ENCODE measurements at regions not wholly inside any gene's neighbourhood (a gene's known extent, or its start where the extent isn't known, plus 50 kb on each side); places are given as distances from the start of the nearest gene placed in this dataset.

DNA sequence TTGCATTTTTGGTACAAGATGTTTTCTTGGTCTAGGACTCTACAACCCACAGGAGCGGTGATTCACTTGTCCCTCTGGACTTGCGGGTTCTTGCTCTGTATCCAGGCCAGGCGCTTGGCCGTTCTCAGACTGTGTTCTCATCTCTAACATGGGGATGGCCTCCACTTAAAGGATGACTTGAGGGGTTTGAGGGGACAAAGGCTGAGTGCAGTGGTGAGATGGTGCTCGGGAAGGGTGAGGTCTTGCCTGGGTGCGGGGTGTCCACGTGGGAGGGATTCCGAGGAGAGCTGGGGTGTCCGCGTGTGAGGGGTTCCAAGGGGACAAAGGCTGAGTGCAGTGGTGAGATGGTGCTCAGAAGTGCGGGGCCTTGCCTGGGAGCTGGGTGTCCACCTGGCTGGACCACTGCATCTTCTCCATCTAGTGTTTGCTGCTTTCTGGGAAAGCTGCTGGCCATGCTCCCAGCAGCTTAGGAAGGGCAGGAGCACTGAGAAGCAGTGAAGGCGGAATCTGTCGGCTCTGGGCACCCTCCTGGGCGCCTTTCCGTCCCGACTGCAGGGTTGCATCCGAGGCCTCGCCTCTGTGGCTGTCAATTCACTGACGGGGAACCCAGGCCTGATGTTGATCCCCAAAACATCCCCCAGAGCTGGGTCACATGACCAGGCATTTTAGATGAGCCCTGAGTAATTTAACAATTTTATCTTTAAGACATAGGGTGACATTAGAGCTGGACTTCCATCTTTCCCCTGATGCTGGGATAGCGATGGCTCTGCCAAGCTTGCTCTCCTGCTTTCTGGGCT is 280.5 kb upstream of the IRX4 start:
- no peak for DNase-seq

DNA sequence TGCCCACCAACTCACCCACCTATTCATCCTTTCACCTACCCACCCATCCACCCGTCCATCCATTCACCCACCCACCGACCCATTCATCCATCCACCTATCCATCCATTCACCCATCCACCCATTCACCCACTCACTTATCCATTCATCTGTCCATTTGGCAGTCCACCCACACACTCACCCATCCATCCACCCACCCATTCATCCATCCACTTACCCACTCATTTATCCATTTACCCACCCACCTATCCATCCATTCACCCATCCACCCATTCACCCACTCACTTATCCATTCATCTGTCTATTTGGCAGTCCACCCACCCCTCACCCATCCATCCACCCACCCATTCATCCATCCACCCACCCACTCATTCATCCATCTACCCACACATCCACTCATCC is 278.1 kb upstream of the IRX4 start:
- no peak for DNase-seq

DNA sequence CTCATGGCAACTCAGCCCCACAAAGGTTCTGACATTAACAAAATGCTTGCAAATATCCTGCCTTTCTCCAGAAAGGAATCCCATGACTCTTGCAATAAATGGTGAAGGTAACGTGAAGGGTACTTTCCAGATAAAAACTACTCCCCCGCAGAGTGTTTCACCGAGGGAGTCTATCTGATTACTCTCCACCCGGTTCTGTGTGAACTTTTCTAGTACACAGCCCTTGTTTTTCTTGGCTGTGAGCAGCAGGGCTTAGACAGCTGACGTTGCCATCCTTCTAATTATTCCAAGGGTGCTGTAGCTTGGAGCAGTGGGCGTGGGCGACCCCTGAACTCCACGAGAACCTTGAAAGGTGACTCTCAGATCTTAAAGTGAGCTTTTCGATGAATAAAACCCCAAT is 276.0 kb upstream of the IRX4 start:
- no peak for DNase-seq

DNA sequence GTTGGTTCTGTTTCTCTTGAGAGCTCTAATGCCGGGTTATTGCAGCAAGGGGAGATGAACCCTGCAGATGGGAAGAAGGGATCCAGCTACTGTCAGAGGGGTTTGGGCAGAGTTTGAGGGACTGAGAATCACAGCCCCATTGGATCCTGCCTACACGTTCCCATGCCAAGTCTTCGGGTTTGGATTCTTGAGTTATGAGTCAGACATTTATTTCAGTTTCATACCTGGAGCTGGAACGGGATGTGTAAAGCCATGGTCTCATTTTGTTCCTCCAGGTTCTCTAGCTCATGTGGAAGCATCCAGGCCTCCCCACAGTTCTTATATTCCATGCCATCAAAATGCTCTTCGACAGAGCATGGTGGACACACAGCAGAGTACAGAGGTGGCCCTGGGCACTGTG is 275.4 kb upstream of the IRX4 start:
- no peak for DNase-seq

DNA sequence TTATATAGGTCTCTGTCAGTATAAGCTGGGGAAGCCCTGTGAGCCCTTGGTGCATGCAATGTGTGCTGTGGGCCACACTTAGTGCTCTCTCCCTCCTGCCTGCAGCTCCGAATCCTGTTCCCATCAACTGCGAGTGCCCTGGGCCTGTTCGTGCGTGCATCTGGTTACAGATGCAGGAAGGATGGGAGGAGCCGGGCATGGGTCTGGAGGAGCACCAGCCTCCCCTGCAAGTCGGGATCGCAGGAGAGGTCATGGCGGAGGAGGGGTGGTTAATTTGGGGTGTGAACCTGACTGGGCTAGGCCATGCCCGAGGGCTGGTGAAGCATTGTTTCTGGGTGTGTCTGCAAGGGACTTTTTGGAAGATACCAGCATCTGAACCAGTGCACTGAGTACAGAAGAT is 274.6 kb upstream of the IRX4 start:
- no peak for DNase-seq

DNA sequence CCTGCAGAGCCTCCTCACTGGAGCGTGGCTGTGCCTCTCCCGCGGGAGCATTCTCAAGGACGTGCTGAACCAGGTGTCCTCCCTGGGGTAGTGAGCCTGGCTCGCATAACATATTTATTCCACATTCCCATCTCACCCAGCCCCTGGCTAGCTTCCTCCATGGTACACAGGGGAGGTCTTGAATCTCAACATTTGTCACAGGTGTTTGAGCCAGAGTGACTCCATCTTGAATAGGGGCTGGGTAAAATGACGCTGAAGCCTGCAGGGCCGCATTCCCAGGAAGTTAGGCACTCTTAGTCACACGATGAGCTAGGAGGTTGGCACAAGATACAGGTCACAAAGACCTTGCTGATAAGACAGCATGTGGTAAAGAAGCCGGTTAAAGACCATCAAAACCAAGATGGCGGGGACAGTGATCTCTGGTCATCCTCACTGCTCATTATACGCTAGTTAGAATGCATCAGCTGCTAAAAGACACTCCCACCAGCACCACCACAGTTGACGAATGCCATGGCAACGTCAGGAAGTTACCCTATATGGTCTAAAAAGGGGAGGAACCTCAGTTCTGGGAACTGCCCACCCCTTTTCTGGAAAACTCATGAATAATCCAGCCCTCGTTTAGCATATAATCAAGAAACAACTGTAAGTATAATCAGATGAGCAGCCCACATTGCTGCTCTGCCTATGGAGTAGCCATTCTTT is 273.8 kb upstream of the IRX4 start:
- DNase-seq, result no peak

DNA sequence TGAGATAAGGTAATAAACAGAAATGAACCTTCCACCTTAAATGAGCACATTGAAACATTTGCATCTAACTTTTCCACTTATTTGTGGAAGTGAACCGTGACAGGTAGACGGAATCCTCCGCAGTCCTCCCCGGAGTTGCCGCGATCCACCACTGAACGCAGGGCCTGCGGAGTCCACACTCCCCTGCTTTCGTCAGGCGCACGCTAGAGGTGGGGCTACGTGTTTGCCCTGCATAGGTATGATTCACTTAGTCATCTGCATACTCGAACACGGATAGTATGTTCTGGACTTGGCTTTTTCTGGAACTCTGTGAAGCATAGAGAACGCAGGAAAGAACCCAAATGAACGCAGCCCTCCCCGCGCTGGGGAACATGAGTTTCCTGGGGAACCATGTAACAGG is 272.8 kb upstream of the IRX4 start:
- no peak for DNase-seq

DNA sequence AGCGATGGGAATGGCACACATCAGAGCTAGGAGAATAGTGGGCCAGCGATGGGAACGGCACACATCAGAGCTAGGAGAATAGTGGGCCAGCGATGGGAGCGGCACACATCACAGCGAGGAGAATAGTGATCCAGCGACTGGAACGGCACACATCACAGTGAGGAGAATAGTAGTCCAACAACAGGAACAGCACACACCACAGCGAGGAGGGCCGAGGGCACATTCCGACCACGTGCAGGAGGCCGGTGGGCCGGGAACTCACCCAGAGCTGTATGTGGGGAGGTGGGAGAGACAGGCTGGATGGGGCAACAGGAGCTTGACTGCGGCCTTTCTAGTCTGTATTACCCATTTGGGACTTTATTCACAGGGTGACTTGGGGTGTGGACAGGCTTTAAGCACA is 271.1 kb upstream of the IRX4 start:
- no peak for DNase-seq

DNA sequence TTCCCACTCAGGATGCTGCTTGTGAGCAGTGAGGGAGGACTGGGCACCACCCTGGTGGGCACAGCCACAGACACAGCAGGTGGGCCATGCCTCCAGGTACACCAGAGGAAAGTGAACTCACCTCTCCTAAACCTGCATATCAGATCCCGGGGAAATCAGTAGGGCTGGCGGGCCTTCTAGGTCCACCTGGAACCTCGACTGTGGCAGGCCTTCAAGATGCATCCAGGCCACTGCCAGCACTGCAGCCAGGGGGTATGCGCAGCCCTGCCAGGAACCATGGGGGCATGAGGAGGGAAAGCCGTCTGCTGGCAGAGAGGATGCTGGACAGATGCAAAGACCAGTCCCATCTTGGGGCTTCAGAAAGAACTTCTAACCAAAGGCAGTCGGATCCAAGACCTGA is 270.6 kb upstream of the IRX4 start:
- no peak for DNase-seq

DNA sequence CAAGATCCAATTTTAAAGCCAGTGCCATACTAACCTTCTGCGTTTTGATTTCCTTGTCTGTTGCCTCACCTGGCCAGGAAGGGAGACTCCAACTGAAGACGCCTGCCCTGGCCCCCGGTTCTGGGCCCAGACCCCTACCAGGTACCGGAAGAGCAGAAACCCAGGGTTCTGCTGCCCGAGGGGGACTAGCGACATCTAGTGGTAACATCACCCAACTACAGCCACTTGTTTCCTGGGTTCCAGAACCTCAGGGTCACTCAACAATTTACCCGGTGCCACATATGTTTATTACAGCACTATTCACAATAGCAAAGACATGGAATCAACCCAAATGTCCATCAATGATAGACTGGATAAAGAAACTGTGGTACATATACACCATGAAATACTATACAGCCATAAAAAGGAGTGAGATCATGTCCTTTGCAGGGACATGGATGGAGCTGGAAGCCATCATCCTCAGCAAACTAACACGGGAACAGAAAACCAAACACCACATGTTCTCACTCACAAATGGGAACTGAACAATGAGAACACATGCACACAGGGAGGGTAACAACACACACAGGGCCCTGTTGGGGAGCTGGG is 268.7 kb upstream of the IRX4 start:
- peak; percentile 45 for DNase-seq

DNA sequence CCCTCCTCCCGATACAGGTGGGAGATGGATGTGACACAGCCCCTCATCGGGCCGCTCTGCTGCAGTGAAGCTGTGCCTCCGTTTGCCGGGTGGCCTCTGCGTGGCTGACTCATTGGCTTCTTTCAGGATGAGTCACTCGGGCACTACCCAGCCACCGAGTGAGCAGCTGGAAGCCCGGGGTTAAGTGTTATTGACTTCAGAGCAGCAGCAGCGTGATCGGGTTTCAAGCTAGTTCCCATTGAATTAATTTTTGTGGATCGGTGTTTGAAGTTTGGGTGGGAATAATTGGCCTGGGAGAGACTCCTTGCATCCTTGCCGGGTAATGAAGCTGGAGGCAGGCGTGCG is 266.4 kb upstream of the IRX4 start:
- DNase-seq, result peak; percentile 60

DNA sequence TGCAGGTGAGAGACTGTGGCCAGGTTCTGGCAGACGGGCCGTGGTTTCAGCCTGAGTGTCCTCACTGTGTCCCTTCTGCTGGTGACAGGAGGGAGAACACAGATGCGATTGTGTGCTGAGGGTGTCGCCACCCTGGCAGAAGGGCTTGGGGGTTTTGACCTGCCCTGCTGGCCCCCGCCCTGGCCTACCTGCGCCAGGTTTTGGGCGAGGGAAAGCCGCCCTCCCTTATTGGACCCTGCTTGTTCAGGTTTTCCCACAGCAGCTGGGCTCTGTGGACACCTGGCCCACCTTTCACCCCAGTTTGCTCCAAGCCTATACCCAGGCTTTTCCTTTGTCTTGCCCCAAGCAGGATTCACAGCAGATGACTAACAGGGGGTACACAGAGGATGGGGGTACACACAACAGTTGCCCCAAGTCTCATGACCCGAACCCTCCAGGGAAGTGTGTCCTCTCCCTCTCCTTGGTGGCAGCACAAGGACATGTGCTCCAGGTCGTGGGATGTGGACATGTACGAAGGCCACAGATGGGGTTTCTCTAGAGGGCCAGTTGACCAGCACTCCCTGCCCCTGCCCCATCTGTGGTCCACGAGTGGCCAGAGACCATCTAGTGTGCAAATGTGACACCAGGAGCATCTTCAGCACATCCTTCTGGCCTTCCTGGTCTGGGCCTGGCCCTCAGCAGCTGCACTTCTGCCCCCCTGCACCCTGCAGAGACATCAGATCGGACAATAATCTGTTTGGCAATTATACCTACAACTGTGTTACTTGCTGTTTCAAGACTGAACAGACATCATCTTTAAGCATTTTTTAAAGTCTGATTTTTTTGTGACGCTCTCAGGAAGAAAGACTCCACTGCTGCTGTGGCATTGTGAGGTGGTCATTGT is 265.8 kb upstream of the IRX4 start:
- DNase-seq, result no peak

DNA sequence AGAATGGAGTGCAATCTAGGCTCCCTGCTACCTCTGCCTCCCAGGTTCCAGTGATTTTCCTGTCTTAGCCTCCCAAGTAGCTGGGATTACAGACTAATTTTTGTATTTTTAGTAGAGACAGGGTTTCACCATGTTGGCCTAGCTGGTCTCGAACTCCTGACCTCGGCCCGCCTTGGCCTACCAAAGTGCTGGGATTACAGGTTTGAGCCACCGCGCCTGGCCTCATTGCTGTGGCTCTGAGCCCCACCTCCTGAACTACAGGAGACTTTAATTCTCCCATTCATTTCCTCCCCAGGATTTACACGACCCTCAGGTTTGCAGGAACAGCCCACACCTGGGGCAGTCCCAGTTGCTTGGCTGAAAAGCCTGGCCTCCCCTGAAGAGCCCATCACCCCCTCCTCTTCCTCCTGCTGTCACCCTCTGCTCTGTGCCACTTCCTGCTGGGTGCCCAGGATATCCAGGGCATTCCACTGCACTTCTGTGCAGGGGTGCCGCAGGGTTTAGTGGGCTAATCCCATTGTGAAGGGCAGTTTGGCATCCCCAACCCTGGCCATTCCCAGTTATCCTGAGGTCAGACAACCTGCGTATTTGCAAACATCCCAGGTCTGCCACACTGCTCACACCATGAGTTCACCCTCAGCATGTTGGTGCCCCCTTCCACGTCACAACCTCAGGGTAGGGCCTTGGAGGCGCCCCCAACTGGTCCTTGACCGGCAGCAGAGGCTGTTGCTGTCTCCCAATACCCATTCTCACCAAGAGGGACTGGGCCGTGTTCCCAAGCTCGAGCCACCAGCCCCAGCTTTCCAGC is 265.0 kb upstream of the IRX4 start:
- no peak for DNase-seq

DNA sequence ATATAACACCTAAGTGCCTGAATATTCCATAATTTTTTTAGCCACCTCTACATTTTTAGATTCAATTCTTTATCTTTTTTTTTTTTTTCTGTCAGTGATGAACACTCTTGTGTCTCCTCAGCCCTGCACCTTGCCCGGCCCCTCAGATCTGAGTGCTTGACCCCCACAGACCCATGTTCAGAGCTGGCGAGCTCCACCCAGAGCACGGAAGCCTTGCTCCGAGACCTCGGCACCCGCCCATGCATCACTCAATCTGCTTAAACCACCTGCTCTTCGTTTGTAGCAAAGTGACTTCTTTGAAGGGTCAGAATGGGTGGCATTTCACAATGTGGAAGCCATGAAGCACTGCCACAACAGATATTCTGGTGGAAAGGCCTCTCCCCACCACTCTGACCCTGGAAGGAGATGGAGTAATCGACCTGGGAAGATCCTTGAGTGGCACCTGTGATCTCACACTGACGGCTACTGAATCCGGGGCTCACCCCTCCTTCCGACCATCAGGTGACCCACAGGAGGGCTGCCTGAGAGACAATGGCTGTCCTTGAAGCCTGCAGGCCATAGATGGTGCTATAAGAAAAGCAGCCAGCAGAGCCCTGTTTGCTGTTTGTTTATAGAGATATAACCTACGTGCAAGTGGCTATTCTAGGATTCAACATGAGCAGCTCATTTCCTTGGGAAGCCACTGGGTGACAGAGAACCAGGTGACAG is 261.1 kb upstream of the IRX4 start:
- peak; percentile 36 for DNase-seq

DNA sequence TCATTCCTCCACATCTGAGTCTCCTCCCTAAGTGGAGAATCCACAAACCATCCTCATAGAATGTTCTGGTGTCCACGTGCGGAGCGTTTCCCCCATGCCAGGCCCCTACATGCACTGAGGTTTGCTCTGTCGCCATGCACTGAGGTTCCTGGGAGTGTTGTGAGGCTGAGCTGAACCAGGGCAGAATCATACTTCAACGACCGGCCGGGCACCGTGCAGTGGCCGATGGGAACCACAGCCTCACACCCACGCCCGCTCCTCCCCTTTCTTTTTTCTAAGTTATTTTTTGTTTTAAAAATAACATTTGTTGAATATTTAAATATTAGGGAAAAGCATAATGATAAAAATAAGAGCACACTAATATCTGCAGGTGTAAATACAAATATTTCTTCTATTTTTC is 260.4 kb upstream of the IRX4 start:
- DNase-seq, result no peak

DNA sequence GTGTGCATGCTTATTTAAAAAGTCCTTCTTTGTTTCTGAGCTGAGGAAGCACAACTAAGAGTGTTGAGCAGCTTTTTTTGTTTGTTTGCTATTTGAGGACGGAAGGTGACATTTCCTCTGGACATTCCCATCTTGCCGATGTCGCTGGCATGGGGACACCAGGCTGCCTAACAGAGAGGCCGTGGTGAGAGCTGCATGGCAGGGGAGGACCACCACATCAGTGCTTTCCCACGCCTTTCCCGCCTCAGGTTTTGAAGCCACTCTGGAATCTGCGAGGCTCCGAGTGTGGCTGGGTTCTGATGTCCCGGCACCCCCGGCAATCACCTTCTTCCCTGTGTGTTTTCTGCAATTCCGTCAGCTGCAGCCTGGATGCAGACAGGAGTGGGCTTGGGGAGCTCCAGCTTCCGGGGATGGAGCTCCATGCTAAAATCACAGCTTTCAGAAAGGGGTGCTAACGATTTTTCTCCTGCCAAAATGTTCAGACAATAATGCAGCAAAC is 259.8 kb upstream of the IRX4 start:
- DNase-seq, result no peak

DNA sequence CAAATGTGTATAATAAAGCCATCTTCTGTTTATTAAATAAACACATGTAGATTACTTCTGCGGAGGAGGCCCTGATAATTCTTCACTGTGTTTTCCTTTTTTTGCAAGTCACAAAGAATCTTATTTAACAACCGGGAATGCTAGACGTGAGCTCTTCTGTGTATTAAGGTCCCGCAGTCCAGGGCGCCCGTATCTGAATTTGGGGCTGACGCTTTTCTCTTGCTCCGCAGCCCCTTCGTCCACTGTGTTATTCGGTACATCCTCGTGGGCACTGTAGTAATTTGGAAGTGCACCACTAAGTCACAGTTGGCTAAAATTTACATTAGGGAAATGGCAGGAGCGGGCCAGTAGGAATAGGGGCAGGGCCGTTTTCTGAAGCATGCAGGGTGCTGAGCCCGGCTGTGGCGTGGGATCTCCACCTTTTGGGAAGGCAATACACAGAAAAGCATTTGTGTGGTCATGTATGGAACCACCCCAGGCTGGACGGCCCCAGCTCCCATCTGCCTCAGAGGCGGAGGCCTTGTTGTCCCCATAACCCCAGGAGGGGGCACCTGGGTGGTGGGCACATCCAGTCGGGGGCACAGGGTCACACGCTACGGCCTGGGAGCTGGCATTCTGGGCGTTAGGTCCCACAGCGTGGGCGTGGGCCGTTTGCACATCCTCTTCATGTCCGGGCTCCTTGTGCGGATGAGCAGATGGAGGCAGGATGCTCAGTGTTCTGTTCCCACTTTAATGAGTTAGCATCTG is 258.7 kb upstream of the IRX4 start:
- no peak for DNase-seq

DNA sequence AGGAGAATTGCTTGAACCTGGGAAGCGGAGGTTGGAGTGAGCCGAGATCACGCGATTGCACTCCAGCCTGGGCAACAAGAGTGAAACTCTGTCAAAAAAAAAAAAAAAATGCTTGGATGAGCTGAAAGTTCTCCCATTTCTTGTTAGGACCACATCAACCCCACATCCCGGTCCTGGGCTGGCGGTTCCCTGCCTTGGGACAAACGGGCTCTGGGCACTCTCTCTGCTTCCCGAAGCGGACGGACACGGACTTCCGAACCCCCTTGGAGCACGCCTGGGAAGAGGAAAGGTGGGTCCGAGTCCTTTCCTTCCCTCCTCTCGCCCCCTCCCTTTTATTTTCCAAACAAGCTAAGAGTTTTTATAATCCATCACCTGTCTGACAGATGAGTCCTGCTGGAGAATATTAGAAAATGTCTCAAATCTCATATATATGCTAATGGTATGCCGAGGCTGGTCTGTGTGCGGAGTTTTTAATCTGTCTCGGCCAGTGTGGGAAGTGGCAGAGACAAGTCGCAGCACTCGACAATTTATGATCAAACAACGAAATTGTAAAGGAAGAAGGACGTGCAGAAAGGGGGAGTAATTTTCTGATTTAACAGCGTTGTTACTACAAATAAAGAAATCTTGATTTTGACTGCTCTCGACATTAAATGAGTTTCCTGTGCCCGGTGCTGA is 257.9 kb upstream of the IRX4 start:
- no peak for DNase-seq

DNA sequence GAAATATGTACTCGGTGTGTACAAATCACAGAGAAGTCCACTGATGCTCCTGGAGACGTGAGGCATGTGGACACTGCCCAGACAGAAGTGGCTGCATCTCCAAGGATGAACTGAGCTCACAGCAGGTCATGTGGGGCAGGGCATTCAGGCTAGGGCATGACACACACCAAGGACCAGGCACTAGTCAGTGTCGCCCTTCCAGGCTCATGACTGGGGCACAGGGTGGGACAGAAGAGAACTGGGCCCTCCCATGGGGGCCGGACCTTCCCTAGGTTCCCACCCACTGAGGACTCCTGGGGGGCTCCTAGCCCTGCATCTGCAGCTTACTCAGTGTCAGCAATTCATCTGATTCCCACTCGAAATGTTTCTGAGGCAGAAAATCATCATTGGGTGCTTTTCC is 256.8 kb upstream of the IRX4 start:
- DNase-seq, result no peak

DNA sequence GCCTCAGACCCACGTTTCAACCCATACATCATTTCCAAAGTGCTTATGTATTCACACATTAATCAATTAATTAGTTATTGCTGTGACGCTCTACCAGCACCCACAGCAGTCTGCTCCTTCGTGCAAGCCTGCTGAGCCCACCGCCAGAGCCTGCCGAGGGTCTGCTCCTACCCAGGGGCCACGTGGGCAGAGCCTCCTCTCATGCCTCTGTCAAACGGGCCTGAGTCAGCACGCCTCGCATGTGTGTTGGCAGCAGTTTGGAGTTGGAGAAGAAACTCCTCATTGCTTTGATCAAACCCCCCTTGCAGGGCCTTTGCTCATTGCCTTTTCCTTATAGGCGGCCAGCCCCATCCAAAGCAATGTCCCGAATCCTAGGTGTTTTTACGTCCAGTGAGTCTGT is 256.2 kb upstream of the IRX4 start:
- no peak for DNase-seq
